ENCODE measurements at regions not wholly inside any gene's neighbourhood (a gene's known extent, or its start where the extent isn't known, plus 50 kb on each side); places are given as distances from the start of the nearest gene placed in this dataset.

- intact Hi-C loops (cut with DNase I; ENCODE audit: low total_unique reads) = no loop called here
- Histone ChIP-seq H3K27me3 (no peaks in the 10 kb centered on the region), H3K27ac (no peak overlapping the region), H3K4me3 (no peak overlapping the region), H3K4me1 (no peaks in the 10 kb centered on the region), H3K9me3 (no peaks in the 10 kb centered on the region), H3K36me3 (no peaks in the 10 kb centered on the region)
- 91 to 96% (median 93%) methylated on average over 4 of the region's 4 CpGs for WGBS, 5 donors
- DNase-seq = no peak
- no peak for TF ChIP-seq POLR2AphosphoS5 (IDR thresholded peaks at IDR 0.05)
- TF ChIP-seq CTCF (IDR thresholded peaks at IDR 0.05) = no peak
- no peak for TF ChIP-seq POLR2A (IDR thresholded peaks at IDR 0.05)
- no peak for TF ChIP-seq EP300 (IDR thresholded peaks at IDR 0.05)
Measured at GRCh38 chr7:19304086-19304485, 158.9 kb upstream of the FERD3L start.

GRCh38 chr7:19302731-19303130 is 157.5 kb upstream of the FERD3L start:
- no peaks in the 10 kb centered on the region for H3K9me3 ChIP-seq
- no peak overlapping the region for H3K27ac ChIP-seq
- TF ChIP-seq EP300 (IDR thresholded peaks at IDR 0.05) (no peak), POLR2A (IDR thresholded peaks at IDR 0.05) (no peak), CTCF (IDR thresholded peaks at IDR 0.05) (no peak), POLR2AphosphoS5 (IDR thresholded peaks at IDR 0.05) (no peak)
- no peak for DNase-seq
- H3K4me3 ChIP-seq = no peak overlapping the region
- 40 to 70% (median 61%) methylated on average over 1 of the region's 1 CpG for WGBS, 5 donors
- H3K36me3 ChIP-seq = no peaks in the 10 kb centered on the region
- no peaks in the 10 kb centered on the region for H3K27me3 ChIP-seq
- no peaks in the 10 kb centered on the region for H3K4me1 ChIP-seq
- intact Hi-C loops (cut with DNase I; ENCODE audit: low total_unique reads) = no loop called here

DNA sequence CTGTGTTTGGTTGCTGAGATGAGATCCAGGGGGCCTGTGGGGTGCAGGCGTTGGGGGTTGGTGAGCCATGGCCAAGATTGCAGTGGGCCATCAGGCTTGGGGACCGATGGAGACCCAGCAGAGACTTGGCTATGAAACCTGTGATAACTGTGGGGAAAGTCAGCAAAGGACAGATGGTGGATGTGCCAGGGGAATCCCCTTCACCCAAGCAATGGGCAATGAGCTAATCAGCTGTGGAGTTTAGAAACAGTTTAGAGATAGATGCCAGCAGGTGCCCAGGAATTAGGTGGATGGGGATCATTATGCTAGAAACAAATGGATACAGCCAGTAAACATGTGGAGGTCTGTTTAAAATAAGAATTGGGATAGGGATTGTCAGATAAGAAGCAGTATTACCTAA is 151.4 kb upstream of the FERD3L start:
- H3K27ac ChIP-seq = no peak overlapping the region
- WGBS, 5 donors = 65 to 85% (median 80%) methylated on average over 2 of the region's 2 CpGs
- no peak for DNase-seq
- no peaks in the 10 kb centered on the region for H3K36me3 ChIP-seq
- H3K27me3 ChIP-seq = no peaks in the 10 kb centered on the region
- TF ChIP-seq CTCF (IDR thresholded peaks at IDR 0.05) = no peak
- no peak for TF ChIP-seq POLR2AphosphoS5 (IDR thresholded peaks at IDR 0.05)
- TF ChIP-seq POLR2A (IDR thresholded peaks at IDR 0.05) = no peak
- no peak for TF ChIP-seq EP300 (IDR thresholded peaks at IDR 0.05)
- H3K4me3 ChIP-seq = no peak overlapping the region
- H3K9me3 ChIP-seq = no peaks in the 10 kb centered on the region
- no peaks in the 10 kb centered on the region for H3K4me1 ChIP-seq
- intact Hi-C loops (cut with DNase I; ENCODE audit: low total_unique reads) = no loop called here

DNA sequence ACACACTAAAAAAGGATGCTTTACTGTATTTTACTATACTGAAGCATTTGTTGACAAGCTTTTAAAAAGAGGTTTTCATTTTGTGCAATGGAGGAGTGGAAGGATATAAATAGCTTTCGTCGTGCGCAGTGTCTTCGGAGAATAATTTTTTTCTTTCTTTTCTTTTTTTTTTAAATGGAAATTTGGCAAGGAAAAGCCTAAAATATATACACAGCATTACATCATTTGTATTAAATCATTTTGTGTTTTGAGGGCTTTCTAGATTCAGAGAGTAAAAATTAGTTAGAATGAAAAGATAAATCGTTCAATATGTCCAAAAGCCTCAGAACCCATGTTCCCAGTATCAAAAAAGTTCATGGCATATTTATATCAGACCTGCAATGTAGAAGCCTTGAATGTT is 150.2 kb upstream of the FERD3L start:
- no peak overlapping the region for H3K4me3 ChIP-seq
- intact Hi-C loops (cut with DNase I; ENCODE audit: low total_unique reads) = no loop called here
- no peaks in the 10 kb centered on the region for H3K9me3 ChIP-seq
- H3K27me3 ChIP-seq = no peaks in the 10 kb centered on the region
- 57 to 80% (median 65%) methylated on average over 5 of the region's 5 CpGs for WGBS, 5 donors
- no peaks in the 10 kb centered on the region for H3K4me1 ChIP-seq
- no peak overlapping the region for H3K27ac ChIP-seq
- no peak for TF ChIP-seq CTCF (IDR thresholded peaks at IDR 0.05)
- no peak for TF ChIP-seq EP300 (IDR thresholded peaks at IDR 0.05)
- no peak for TF ChIP-seq POLR2AphosphoS5 (IDR thresholded peaks at IDR 0.05)
- TF ChIP-seq POLR2A (IDR thresholded peaks at IDR 0.05) = no peak
- no peaks in the 10 kb centered on the region for H3K36me3 ChIP-seq
- DNase-seq = peak in 1 of 2 donors; percentile 33
